K562 (cell line): ENCODE measurements at regions not wholly inside any gene's neighbourhood (a gene's known extent, or its start where the extent isn't known, plus 50 kb on each side); places are given as distances from the start of the nearest gene placed in this dataset.

Experiments used
- ATAC-seq: fragments of 200-7000 bp; cut with Tn5 transposase; 3 replicates; pipeline ENCODE4 v1.9.1; 2020; ENCODE audit warnings: moderate library complexity
- BruUV-seq: library from RNA; stranded (reverse); fragments of 400-500 nt; replicated peaks from 2 replicates; lab custom pipeline; 2021; lab: Mats Ljungman, UMichigan
- CTCF ChIA-PET: fragments of 300-600 bp; formaldehyde crosslinking; extraction: SDS; loops from one replicate; lab custom pipeline; 2021; ENCODE audit warnings: low intra/inter-chr PET ratio; lab: Yijun Ruan, JAX
- POLR2A ChIA-PET: fragments of 300-600, 350-650 bp; sonication (Branson Sonifier 250); formaldehyde crosslinking; extraction: SDS; loops from one replicate; lab custom pipeline; 2021; ENCODE audit warnings: antibody characterized with exemption, inconsistent platforms; lab: Yijun Ruan, JAX
- DNase-seq, 4 experiments: peaks; one replicate each; pipeline versions ENCODE4 v3.0.0 to v3.0.0-alpha.2; 2011 to 2018; ENCODE audit warnings: low spot score in 3 of 4, mixed read lengths in 3 of 4; ENCODE audit errors: extremely low read depth in 1 of 4
- FAIRE-seq: peaks from 2 replicates; lab custom pipeline; 2011; peaks lifted over from hg19 to GRCh38; lab: Jason Lieb, UNC
- H2AFZ ChIP-seq: 2 replicates; pipeline ENCODE4 v1.6.0; 2011; ENCODE audit warnings: low read depth, low read length, control low read depth, inconsistent platforms
- H3K27ac ChIP-seq: fragments of 200-600 bp; 3 replicates; pipeline ENCODE4 v1.8.0; 2011; ENCODE audit warnings: low read depth, mild to moderate bottlenecking, control low read depth, inconsistent platforms, low read length, moderate library complexity, mixed read lengths; ENCODE audit errors: extremely low read depth
- H3K27me3 ChIP-seq, 2 experiments: fragments of 300-600 bp in 1 of 2; 2 replicates in 1 of 2; 3 replicates in 1 of 2; pipeline versions ENCODE4 v1.6.0 to v1.8.0; 2011; ENCODE audit warnings: inconsistent platforms in 2 of 2, low read length in 2 of 2, mild to moderate bottlenecking in 1 of 2, mixed read lengths in 1 of 2, moderate library complexity in 1 of 2; ENCODE audit not compliant: control insufficient read depth in 2 of 2, insufficient read depth in 2 of 2
- H3K36me3 ChIP-seq: fragments of 300-600 bp; 3 replicates; pipeline ENCODE4 v1.8.0; 2011; ENCODE audit warnings: mild to moderate bottlenecking, low read length, inconsistent platforms; ENCODE audit not compliant: control insufficient read depth, insufficient read depth
- H3K4me1 ChIP-seq, 2 experiments: fragments of 200-600 bp in 1 of 2; replicated peaks in 1 of 2; 2 replicates in 1 of 2; 3 replicates in 1 of 2; pipeline versions ENCODE4 v1.5.1 to v1.8.0; 2011; ENCODE audit warnings: inconsistent platforms in 2 of 2, low read length in 2 of 2, mild to moderate bottlenecking in 1 of 2, mixed read lengths in 1 of 2, moderate library complexity in 1 of 2; ENCODE audit not compliant: control insufficient read depth in 2 of 2, insufficient read depth in 2 of 2
- H3K4me2 ChIP-seq: 2 replicates; pipeline ENCODE4 v1.6.1; 2011; ENCODE audit warnings: low read length, control low read depth, inconsistent platforms, mixed read lengths; ENCODE audit not compliant: insufficient read depth
- H3K4me3 ChIP-seq: fragments of 200-600 bp; sonication (generic), shearing (Covaris generic); 2 replicates; pipeline ENCODE4 v1.5.1; 2016; ENCODE audit warnings: control low read depth, inconsistent platforms
- H3K79me2 ChIP-seq: fragments of 200-600 bp; 3 replicates; pipeline ENCODE4 v1.8.0; 2011; ENCODE audit warnings: low read length, inconsistent platforms; ENCODE audit not compliant: control insufficient read depth, insufficient read depth
- H3K9ac ChIP-seq, 2 experiments: 2 replicates each; pipeline versions ENCODE4 v1.6.0 to v1.6.1; 2011; ENCODE audit warnings: low read depth in 2 of 2, low read length in 2 of 2, control low read depth in 1 of 2, inconsistent platforms in 1 of 2, mild to moderate bottlenecking in 1 of 2, mixed read lengths in 1 of 2; ENCODE audit not compliant: insufficient read depth in 1 of 2
- H3K9me1 ChIP-seq: one replicate; pipeline ENCODE4 v1.6.0; 2011; ENCODE audit warnings: inconsistent platforms, mild to moderate bottlenecking, low read length, moderate library complexity; ENCODE audit not compliant: control insufficient read depth, insufficient read depth
- H3K9me3 ChIP-seq: replicated peaks from 2 replicates; pipeline ENCODE4 v1.5.1; 2011; ENCODE audit warnings: low read depth, low read length, inconsistent platforms; ENCODE audit not compliant: control insufficient read depth, insufficient read depth
- H4K20me1 ChIP-seq: replicated peaks from 2 replicates; pipeline ENCODE4 v1.6.1; 2011; ENCODE audit warnings: low read length, inconsistent platforms, mixed read lengths; ENCODE audit not compliant: control insufficient read depth, insufficient read depth
- ARID3A ChIP-seq: IDR thresholded peaks from 2 replicates; pipeline ENCODE4 v1.6.1; 2012; ENCODE audit warnings: low read depth, low read length, improper control_type of control experiment, borderline replicate concordance
- BRCA1 ChIP-seq, 2 experiments: fragments of 450-650 bp in 1 of 2; sonication (generic) in 1 of 2; formaldehyde crosslinking in 1 of 2; IDR thresholded peaks; 2 replicates each; pipeline versions ENCODE4 v1.5.0 to v1.6.1; 2017 to 2020; ENCODE audit warnings: mild to moderate bottlenecking in 1 of 2, missing genetic modification reagents in 1 of 2
- E2F4 ChIP-seq: sonication (generic); formaldehyde crosslinking; IDR thresholded peaks from 2 replicates; pipeline ENCODE4 v1.8.0; 2022; ENCODE audit warnings: mild to moderate bottlenecking, low read depth, missing genetic modification reagents
- GTF2B ChIP-seq: IDR thresholded peaks from 2 replicates; pipeline ENCODE4 v1.6.1; 2011; ENCODE audit not compliant: insufficient read length; ENCODE audit errors: extremely low read depth
- MTA3 ChIP-seq: fragments of 450-650 bp; formaldehyde crosslinking; IDR thresholded peaks from 2 replicates; pipeline ENCODE4 v1.6.1; 2017; ENCODE audit warnings: mild to moderate bottlenecking, borderline replicate concordance
- NFIC ChIP-seq: fragments of 450-650 bp; IDR thresholded peaks from 2 replicates; pipeline ENCODE4 v1.6.1; 2017; ENCODE audit warnings: mild to moderate bottlenecking, inconsistent platforms
- PHF21A ChIP-seq: fragments of 450-650 bp; IDR thresholded peaks from 2 replicates; pipeline ENCODE4 v1.6.1; 2017; ENCODE audit warnings: low read depth, borderline replicate concordance
- PPARD ChIP-seq: fragments of 250-450 bp; sonication (Bioruptor Pico); IDR thresholded peaks from 2 replicates; pipeline ENCODE4 v1.8.0; 2022; ENCODE audit warnings: inconsistent platforms, mild to moderate bottlenecking, moderate library complexity
- RBM39 ChIP-seq: fragments of 200-400 bp; formaldehyde crosslinking; optimal IDR thresholded peaks from 2 replicates; pipeline ENCODE3; 2018; ENCODE audit warnings: low read depth, low read length
- TFE3 ChIP-seq: fragments of 450-650 bp; formaldehyde crosslinking; IDR thresholded peaks from 2 replicates; pipeline ENCODE4 v1.4.0; 2020; ENCODE audit warnings: mild to moderate bottlenecking, mixed read lengths
- TGIF2 ChIP-seq: sonication (generic); formaldehyde crosslinking; IDR thresholded peaks from 2 replicates; pipeline ENCODE4 v1.8.1; 2022; ENCODE audit warnings: mild to moderate bottlenecking, missing genetic modification reagents, moderate library complexity
- USF1 ChIP-seq: sonication (generic); formaldehyde crosslinking; IDR thresholded peaks from 2 replicates; pipeline ENCODE4 v1.9.0; 2022; ENCODE audit warnings: mild to moderate bottlenecking, missing genetic modification reagents
- ZFP30 ChIP-seq: fragments of 250-450 bp; sonication (Bioruptor Pico); IDR thresholded peaks from 2 replicates; pipeline ENCODE4 v1.8.0; 2022; ENCODE audit warnings: moderate library complexity, mild to moderate bottlenecking, inconsistent platforms, borderline replicate concordance
- ZNF445 ChIP-seq: fragments of 250-450 bp; sonication (Bioruptor Pico); IDR thresholded peaks from 2 replicates; pipeline ENCODE4 v1.4.0; 2020; ENCODE audit warnings: low read depth, mild to moderate bottlenecking, moderate library complexity
- ZNF778 ChIP-seq: fragments of 450-650 bp; formaldehyde crosslinking; IDR thresholded peaks from 2 replicates; pipeline ENCODE4 v1.4.0; 2020; ENCODE audit warnings: mild to moderate bottlenecking, moderate library complexity
- ZNF785 ChIP-seq: fragments of 250-450 bp; sonication (Bioruptor Pico); IDR thresholded peaks from 2 replicates; pipeline ENCODE4 v1.4.0; 2020; ENCODE audit warnings: mild to moderate bottlenecking
- WGBS: fragments of 100-300 bp; shearing (Covaris generic); methylation state at CpG from one replicate; pipeline ENCODE4 v1.1.6; 2016; ENCODE audit warnings: low coverage, mixed read lengths; ENCODE audit not compliant: insufficient coverage; ENCODE audit errors: missing lambda C conversion rate; 5-methylcytosine and 5-hydroxymethylcytosine counted together
- in situ Hi-C: fragments of 300-500 bp; cut with MboI; formaldehyde crosslinking; loops from 4 replicates; pipeline ENCODE4 v1.15.0; 2018; ENCODE audit warnings: inconsistent platforms, mixed read lengths
- intact Hi-C: fragments of 100-400 bp; cut with micrococcal nuclease; formaldehyde crosslinking; loops from 2 replicates; pipeline ENCODE4 v1.14.2; 2022

GRCh38 chr2:104930732-104931131 lies 76.8 kb downstream of the POU3F3 start:
- BruUV-seq, result no TSS peak
- no peak overlapping the region for H3K9ac ChIP-seq
- peaks cover 0 to 19% of the 10 kb centered on the region in 2 experiments; a peak in 2 of 5 replicates for H3K27me3 ChIP-seq
- POLR2A ChIA-PET, result interaction anchor here (0.6 kb wide), 1 partner anchor 272 kb away, joined by 3 read pairs; no protein-coding TSS in a partner anchor
- H3K79me2 ChIP-seq, result no peaks in the 10 kb centered on the region
- intact Hi-C loops, result no loop called here
- no peaks in the 10 kb centered on the region for H3K36me3 ChIP-seq
- no peak overlapping the region for H3K27ac ChIP-seq
- 0% methylated on average over 3 of the region's 3 CpGs for WGBS
- H3K9me3 ChIP-seq, result no peaks in the 10 kb centered on the region
- H3K4me2 ChIP-seq, result no peak overlapping the region
- no peak overlapping the region for H3K4me3 ChIP-seq
- no peaks in the 10 kb centered on the region for H3K4me1 ChIP-seq
- DNase-seq (no peak), FAIRE-seq (no peak), ATAC-seq (no peak)
- no peaks in the 10 kb centered on the region for H4K20me1 ChIP-seq
- no peak overlapping the region for H2AFZ ChIP-seq
- H3K9me1 ChIP-seq, result no peaks in the 10 kb centered on the region
- in situ Hi-C loops, result no loop called here
- CTCF ChIA-PET, result interaction anchor here (0.6 kb wide), 1 partner anchor 77 kb away, joined by 3 read pairs; no protein-coding TSS in a partner anchor
- TF ChIP-seq MTA3 (no peak), GTF2B (no peak), TFE3 (CRISPR knock-in tag) (no peak), PHF21A (no peak), BRCA1 (IDR thresholded peaks at IDR 0.05) (no peak), BRCA1 (CRISPR knock-in tag; IDR thresholded peaks at IDR 0.05) (no peak), ZFP30 (no peak), ZNF778 (CRISPR knock-in tag) (no peak), ZNF445 (CRISPR knock-in tag) (no peak), PPARD (CRISPR knock-in tag) (no peak), ARID3A (no peak), RBM39 (no peak), TGIF2 (no peak), E2F4 (CRISPR knock-in tag) (no peak), USF1 (CRISPR knock-in tag) (no peak), ZNF785 (CRISPR knock-in tag) (no peak), NFIC (no peak)
